HepG2 (cell line): ENCODE measurements at regions not wholly inside any gene's neighbourhood (a gene's known extent, or its start where the extent isn't known, plus 50 kb on each side); places are given as distances from the start of the nearest gene placed in this dataset.

Experiments used
- ATAC-seq: fragments of 200-7000 bp; cut with Tn5 transposase; 3 replicates; pipeline ENCODE4 v1.9.1; 2020; ENCODE audit warnings: mild to moderate bottlenecking, moderate library complexity
- BruUV-seq: library from RNA; stranded (reverse); fragments of 400-500 nt; replicated peaks from 2 replicates; lab custom pipeline; 2021; lab: Mats Ljungman, UMichigan
- CTCF ChIA-PET: fragments of 300-600 bp; formaldehyde crosslinking; extraction: SDS; loops from one replicate; lab custom pipeline; 2021; ENCODE audit warnings: low total read pairs, inconsistent platforms, low intra/inter-chr PET ratio; lab: Yijun Ruan, JAX
- POLR2A ChIA-PET: fragments of 350-600 bp; sonication (Branson Sonifier 250); formaldehyde crosslinking; loops from one replicate; lab custom pipeline; 2020; ENCODE audit warnings: antibody characterized with exemption, inconsistent platforms; lab: Yijun Ruan, JAX
- DNase-seq: peaks from one replicate; pipeline ENCODE4 v3.0.0-alpha.2; 2015; ENCODE audit warnings: low spot score
- FAIRE-seq: peaks from 3 replicates; lab custom pipeline; 2011; peaks lifted over from hg19 to GRCh38; lab: Jason Lieb, UNC
- H2AFZ ChIP-seq: one replicate; pipeline ENCODE4 v1.6.1; 2011; ENCODE audit warnings: low read length, inconsistent platforms
- H3K27ac ChIP-seq: fragments of 300-600 bp; 3 replicates; pipeline ENCODE4 v1.8.0; 2011; ENCODE audit warnings: mixed run types, mild to moderate bottlenecking, mixed read lengths, low read length, inconsistent platforms; ENCODE audit not compliant: insufficient read depth; ENCODE audit errors: extremely low read length
- H3K27me3 ChIP-seq, 2 experiments: fragments of 200-600 bp in 1 of 2; 2 replicates in 1 of 2; 3 replicates in 1 of 2; pipeline versions ENCODE4 v1.6.0 to v1.8.0; 2011; ENCODE audit warnings: low read length in 2 of 2, mild to moderate bottlenecking in 2 of 2, moderate library complexity in 2 of 2, inconsistent platforms in 1 of 2; ENCODE audit not compliant: insufficient read depth in 2 of 2, control insufficient read depth in 1 of 2
- H3K36me3 ChIP-seq, 2 experiments: fragments of 200-600 bp in 1 of 2; replicated peaks in 1 of 2; 2 replicates in 1 of 2; 3 replicates in 1 of 2; pipeline versions ENCODE4 v1.5.1 to v1.8.0; 2011; ENCODE audit warnings: low read length in 2 of 2, inconsistent platforms in 1 of 2; ENCODE audit not compliant: insufficient read depth in 2 of 2, control insufficient read depth in 1 of 2
- H3K4me1 ChIP-seq: 2 replicates; pipeline ENCODE4 v1.5.1; 2012; ENCODE audit warnings: low read length, inconsistent platforms; ENCODE audit not compliant: insufficient read depth
- H3K4me2 ChIP-seq: 2 replicates; pipeline ENCODE4 v1.6.0; 2011; ENCODE audit warnings: low read depth, low read length, inconsistent platforms
- H3K4me3 ChIP-seq, 3 experiments: fragments of 200-600 bp in 1 of 3; sonication (generic), shearing (Covaris generic) in 1 of 3; replicated peaks in 1 of 3; 2 replicates each; pipeline ENCODE4 v1.5.1; 2011 to 2016; ENCODE audit warnings: low read length in 3 of 3, inconsistent platforms in 2 of 3, low read depth in 2 of 3, mild to moderate bottlenecking in 2 of 3, control low read depth in 1 of 3, mixed read lengths in 1 of 3; ENCODE audit not compliant: insufficient read depth in 1 of 3
- H3K79me2 ChIP-seq: one replicate; pipeline ENCODE4 v1.6.1; 2011; ENCODE audit warnings: low read length, inconsistent platforms; ENCODE audit not compliant: insufficient read depth
- H3K9ac ChIP-seq: 2 replicates; pipeline ENCODE4 v1.6.0; 2011; ENCODE audit warnings: mild to moderate bottlenecking, low read depth, low read length, inconsistent platforms; ENCODE audit not compliant: insufficient read depth
- H3K9me3 ChIP-seq: 2 replicates; pipeline ENCODE4 v1.5.1; 2012; ENCODE audit warnings: mild to moderate bottlenecking, low read length
- H4K20me1 ChIP-seq: 2 replicates; pipeline ENCODE4 v1.6.0; 2011; ENCODE audit warnings: inconsistent platforms, mild to moderate bottlenecking, low read length, moderate library complexity; ENCODE audit not compliant: insufficient read depth
- KLF12 ChIP-seq: sonication (generic); formaldehyde crosslinking; IDR thresholded peaks from 2 replicates; pipeline ENCODE4 v1.4.0; 2020; ENCODE audit warnings: missing genetic modification reagents, borderline replicate concordance
- MTA3 ChIP-seq: sonication (generic); formaldehyde crosslinking; IDR thresholded peaks from 2 replicates; pipeline ENCODE4 v1.4.0; 2020; ENCODE audit warnings: missing genetic modification reagents
- NCOA1 ChIP-seq: sonication (generic); formaldehyde crosslinking; IDR thresholded peaks from 2 replicates; pipeline ENCODE4 v1.9.0; 2021; ENCODE audit warnings: missing genetic modification reagents
- SAFB2 ChIP-seq: sonication (generic); formaldehyde crosslinking; IDR thresholded peaks from 2 replicates; pipeline ENCODE4 v1.5.1; 2020; ENCODE audit warnings: missing genetic modification reagents, low read depth, mild to moderate bottlenecking, borderline replicate concordance
- SATB2 ChIP-seq: sonication (generic); formaldehyde crosslinking; IDR thresholded peaks from 2 replicates; pipeline ENCODE4 v1.5.0; 2020; ENCODE audit warnings: missing genetic modification reagents
- ZBTB3 ChIP-seq: sonication (generic); formaldehyde crosslinking; IDR thresholded peaks from 2 replicates; pipeline ENCODE4 v1.4.0; 2020; ENCODE audit warnings: low read depth, mild to moderate bottlenecking, moderate library complexity, missing genetic modification reagents, borderline replicate concordance
- ZNF333 ChIP-seq: sonication (generic); formaldehyde crosslinking; IDR thresholded peaks from 2 replicates; pipeline ENCODE4 v1.4.0; 2020; ENCODE audit warnings: mild to moderate bottlenecking, missing genetic modification reagents, borderline replicate concordance
- ZNF383 ChIP-seq: sonication (generic); formaldehyde crosslinking; IDR thresholded peaks from 2 replicates; pipeline ENCODE4 v1.4.0; 2020; ENCODE audit warnings: missing genetic modification reagents, mild to moderate bottlenecking, borderline replicate concordance
- ZNF430 ChIP-seq: sonication (generic); formaldehyde crosslinking; IDR thresholded peaks from 2 replicates; pipeline ENCODE4 v1.9.0; 2021; ENCODE audit warnings: mild to moderate bottlenecking, missing genetic modification reagents
- ZNF576 ChIP-seq: sonication (generic); formaldehyde crosslinking; IDR thresholded peaks from 2 replicates; pipeline ENCODE4 v1.4.0; 2020; ENCODE audit warnings: mild to moderate bottlenecking, missing genetic modification reagents
- WGBS: methylation state at CpG from one replicate; pipeline ENCODE4 v1.1.6; 2017; ENCODE audit warnings: low lambda C conversion rate; 5-methylcytosine and 5-hydroxymethylcytosine counted together
- in situ Hi-C: cut with HindIII; loops from 2 replicates; pipeline ENCODE4 v1.10.0; 2017; ENCODE audit warnings: low pct_unique_long_range_greater_than_20kb; ENCODE audit not compliant: extremely low pct_ligation_motif_present
- intact Hi-C: fragments of 100-400 bp; cut with micrococcal nuclease; formaldehyde crosslinking; loops from one replicate; pipeline ENCODE4 v1.10.0; 2022; ENCODE audit not compliant: unreplicated experiment
- TF ChIP-seq, protein P1 (sequence below): sonication (generic); formaldehyde crosslinking; IDR thresholded peaks from 2 replicates; pipeline ENCODE4 v1.4.0; 2020; ENCODE audit warnings: mild to moderate bottlenecking, missing genetic modification reagents

GRCh38 chr2:53302455-53302854, 465.1 kb upstream of the CHAC2 start:
- 7% methylated on average over 1 of the region's 1 CpG for WGBS
- no peaks in the 10 kb centered on the region for H3K79me2 ChIP-seq
- TF ChIP-seq ZBTB3, result no peak
- TF ChIP-seq ZNF576 (CRISPR knock-in tag), result no peak
- TF ChIP-seq KLF12 (CRISPR knock-in tag), result no peak
- TF ChIP-seq ZNF383 (CRISPR knock-in tag), result no peak
- TF ChIP-seq SATB2 (CRISPR knock-in tag), result no peak
- TF ChIP-seq NCOA1 (CRISPR knock-in tag), result no peak
- TF ChIP-seq ZNF333, result no peak
- TF ChIP-seq, all 625 proteins: peak for 0
- Histone ChIP-seq H3K4me2 (no peak overlapping the region), H3K27me3 (no peaks in the 10 kb centered on the region; a peak in 1 of 5 replicates), H3K4me1 (no peaks in the 10 kb centered on the region), H3K4me3 (no peak overlapping the region), H4K20me1 (no peaks in the 10 kb centered on the region), H3K9ac (no peak overlapping the region), H3K27ac (no peak overlapping the region), H3K36me3 (no peaks in the 10 kb centered on the region), H2AFZ (no peak overlapping the region), H3K9me3 (no peaks in the 10 kb centered on the region)
- ChIA-PET CTCF (no interaction called here), POLR2A (no interaction called here)
- in situ Hi-C loops, result no loop called here
- intact Hi-C loops, result no loop called here
- no TSS peak for BruUV-seq
- ATAC-seq, result no peak
- DNase-seq, result no peak
- FAIRE-seq, result no peak

GRCh38 chr2:53289309-53290006, 478.1 kb upstream of the CHAC2 start:
- no peak for ATAC-seq
- no peak for TF ChIP-seq MTA3 (CRISPR knock-in tag)
- TF ChIP-seq ZNF430 (CRISPR knock-in tag), result no peak
- TF ChIP-seq SAFB2 (CRISPR knock-in tag), result no peak
- TF ChIP-seq, protein P1, sequence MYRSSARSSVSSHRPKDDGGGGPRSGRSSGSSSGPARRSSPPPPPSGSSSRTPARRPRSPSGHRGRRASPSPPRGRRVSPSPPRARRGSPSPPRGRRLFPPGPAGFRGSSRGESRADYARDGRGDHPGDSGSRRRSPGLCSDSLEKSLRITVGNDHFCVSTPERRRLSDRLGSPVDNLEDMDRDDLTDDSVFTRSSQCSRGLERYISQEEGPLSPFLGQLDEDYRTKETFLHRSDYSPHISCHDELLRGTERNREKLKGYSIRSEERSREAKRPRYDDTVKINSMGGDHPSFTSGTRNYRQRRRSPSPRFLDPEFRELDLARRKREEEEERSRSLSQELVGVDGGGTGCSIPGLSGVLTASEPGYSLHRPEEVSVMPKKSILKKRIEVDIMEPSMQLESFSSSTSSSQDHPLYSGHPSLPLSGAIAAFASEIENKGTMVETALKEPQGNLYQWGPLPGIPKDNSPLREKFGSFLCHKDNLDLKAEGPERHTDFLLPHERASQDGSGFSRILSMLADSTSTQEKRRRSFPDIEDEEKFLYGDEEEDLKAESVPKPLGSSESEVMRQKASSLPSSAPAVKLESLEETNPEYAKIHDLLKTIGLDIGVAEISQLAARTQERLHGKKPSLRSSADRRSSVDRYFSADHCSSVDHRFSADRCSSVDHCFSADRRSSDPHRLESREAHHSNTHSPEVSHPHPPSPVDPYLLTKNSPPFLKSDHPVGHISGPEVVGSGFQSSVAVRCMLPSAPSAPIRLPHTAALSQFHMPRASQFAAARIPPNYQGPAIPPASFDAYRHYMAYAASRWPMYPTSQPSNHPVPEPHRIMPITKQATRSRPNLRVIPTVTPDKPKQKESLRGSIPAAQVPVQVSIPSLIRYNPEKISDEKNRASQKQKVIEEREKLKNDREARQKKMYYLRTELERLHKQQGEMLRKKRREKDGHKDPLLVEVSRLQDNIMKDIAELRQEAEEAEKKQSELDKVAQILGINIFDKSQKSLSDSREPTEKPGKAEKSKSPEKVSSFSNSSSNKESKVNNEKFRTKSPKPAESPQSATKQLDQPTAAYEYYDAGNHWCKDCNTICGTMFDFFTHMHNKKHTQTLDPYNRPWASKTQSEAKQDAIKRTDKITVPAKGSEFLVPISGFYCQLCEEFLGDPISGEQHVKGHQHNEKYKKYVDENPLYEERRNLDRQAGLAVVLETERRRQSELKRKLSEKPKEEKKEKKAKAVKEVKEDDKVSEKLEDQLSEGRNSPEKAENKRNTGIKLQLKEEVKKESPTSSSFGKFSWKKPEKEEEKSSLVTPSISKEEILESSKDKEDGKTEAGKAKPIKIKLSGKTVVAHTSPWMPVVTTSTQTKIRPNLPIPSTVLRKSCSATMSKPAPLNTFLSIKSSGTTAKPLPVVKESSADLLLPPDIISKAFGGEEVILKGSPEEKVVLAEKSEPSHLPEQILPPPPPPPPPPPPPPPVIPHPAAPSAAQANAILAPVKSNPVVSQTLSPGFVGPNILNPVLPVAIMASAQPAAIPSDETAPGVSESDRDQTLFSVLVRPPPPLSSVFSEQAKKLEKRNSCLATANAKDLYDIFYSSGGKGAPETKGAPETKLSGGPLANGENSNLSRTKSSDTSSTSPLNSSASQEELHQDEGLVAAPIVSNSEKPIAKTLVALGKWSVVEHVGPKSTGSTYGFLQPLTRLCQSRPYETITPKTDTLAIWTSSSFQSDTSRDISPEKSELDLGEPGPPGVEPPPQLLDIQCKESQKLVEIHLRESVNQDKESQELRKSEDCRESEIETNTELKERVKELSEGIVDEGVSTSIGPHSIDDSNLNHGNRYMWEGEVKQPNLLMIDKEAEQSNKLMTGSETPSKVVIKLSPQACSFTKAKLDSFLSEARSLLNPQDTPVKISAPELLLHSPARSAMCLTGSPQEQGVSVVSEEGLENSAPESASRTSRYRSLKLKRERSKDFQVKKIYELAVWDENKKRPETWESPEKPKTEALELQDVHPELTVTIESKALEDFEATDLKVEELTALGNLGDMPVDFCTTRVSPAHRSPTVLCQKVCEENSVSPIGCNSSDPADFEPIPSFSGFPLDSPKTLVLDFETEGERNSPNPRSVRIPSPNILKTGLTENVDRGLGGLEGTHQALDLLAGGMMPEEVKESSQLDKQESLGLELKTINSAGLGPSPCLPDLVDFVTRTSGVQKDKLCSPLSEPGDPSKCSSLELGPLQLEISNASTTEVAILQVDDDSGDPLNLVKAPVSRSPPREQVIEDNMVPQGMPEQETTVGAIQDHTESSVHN, result no peak

More at GRCh38 chr2:53289309-53290006, 478.1 kb upstream of the CHAC2 start:
- peaks cover 0 to 1% of the 10 kb centered on the region in 2 experiments; a peak in 1 of 5 replicates for H3K27me3 ChIP-seq
- no peak for FAIRE-seq
- in situ Hi-C loops, result no loop called here
- no peak overlapping the region for H3K4me3 ChIP-seq
- H4K20me1 ChIP-seq, result no peaks in the 10 kb centered on the region
- H2AFZ ChIP-seq, result no peak overlapping the region
- H3K9ac ChIP-seq, result no peak overlapping the region
- H3K79me2 ChIP-seq, result no peaks in the 10 kb centered on the region
- no peak overlapping the region for H3K27ac ChIP-seq
- H3K36me3 ChIP-seq, result no peaks in the 10 kb centered on the region
- no peak overlapping the region for H3K4me2 ChIP-seq
- H3K9me3 ChIP-seq, result no peaks in the 10 kb centered on the region
- no peak for DNase-seq
- CTCF ChIA-PET, result no interaction called here
- POLR2A ChIA-PET, result no interaction called here
- intact Hi-C loops, result no loop called here
- no peaks in the 10 kb centered on the region for H3K4me1 ChIP-seq
- BruUV-seq, result no TSS peak
